Stimulated activated CD4-positive, alpha-beta T cell treated with anti-CD3 and anti-CD28 coated beads, Interleukin-1b, Interleukin-23, amount 100 ng/mL, for 1 hour (primary cell): ENCODE measurements at regions not wholly inside any gene's neighbourhood (a gene's known extent, or its start where the extent isn't known, plus 50 kb on each side); places are given as distances from the start of the nearest gene placed in this dataset.

ENCODE experiments used
- DNase-seq, 2 donors: peaks; one replicate each; pipeline ENCODE4 v3.0.0-alpha.2; 2020; ENCODE audit warnings: low read depth in 2 of 2

- no peak for DNase-seq
Observed at GRCh38 chr1:218715961-218716669, 371.0 kb downstream of the TGFB2 start.

- no peak for DNase-seq
Observed at GRCh38 chr1:218717575-218717974, 372.4 kb downstream of the TGFB2 start.

DNA sequence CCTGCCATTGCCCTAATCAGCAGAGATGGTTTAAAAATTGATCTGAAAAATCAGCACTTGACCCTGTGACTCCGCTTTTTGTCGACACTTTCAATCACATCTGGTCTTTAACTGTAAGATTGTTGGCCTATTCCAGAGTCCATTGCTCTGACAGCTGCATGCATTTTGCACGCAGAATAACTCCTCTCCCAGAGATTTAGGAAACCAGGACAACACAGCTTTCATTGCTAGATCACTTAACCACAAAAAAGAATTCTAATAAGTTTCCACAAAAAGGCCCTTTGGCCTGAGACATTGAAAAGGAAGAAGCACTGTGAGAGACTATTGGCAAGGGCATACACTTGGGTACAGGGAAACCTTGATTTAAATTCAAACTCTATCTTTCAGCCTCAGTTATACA, 373.1 kb downstream of the TGFB2 start:
- no peak for DNase-seq

- DNase-seq = no peak
Observed at GRCh38 chr1:218718977-218719376, 373.8 kb downstream of the TGFB2 start.

GRCh38 chr1:218728898-218729565, 383.9 kb downstream of the TGFB2 start:
- DNase-seq = no peak

DNA sequence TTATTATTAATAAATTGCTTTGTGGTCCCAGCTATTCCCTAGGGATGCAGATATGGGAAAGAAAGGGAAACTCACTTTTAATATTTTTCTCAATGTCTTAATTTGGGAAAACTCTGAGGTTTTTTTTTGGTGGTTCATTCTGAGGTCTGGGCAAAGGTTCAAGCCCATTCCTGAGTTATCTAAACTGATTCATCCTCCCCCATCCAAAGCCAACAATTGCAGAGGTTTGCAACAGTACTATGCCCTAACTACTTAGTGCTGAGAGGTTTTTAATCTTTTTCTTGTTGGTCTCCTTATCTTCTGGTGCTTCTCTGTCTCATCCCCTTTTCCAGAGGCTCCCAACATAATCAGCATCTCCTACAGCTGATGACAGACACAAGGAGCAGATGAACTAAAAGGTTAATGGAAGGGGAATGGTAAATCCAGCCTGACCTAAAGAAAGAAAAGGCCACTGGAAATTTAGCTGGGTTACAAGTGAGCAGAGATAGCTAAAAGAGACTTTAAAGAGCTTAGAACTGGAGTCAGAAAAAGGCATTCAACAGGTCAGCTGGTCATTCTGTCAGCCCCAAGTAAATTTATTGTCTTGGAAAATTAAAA, 390.4 kb downstream of the TGFB2 start:
- no peak for DNase-seq

DNA sequence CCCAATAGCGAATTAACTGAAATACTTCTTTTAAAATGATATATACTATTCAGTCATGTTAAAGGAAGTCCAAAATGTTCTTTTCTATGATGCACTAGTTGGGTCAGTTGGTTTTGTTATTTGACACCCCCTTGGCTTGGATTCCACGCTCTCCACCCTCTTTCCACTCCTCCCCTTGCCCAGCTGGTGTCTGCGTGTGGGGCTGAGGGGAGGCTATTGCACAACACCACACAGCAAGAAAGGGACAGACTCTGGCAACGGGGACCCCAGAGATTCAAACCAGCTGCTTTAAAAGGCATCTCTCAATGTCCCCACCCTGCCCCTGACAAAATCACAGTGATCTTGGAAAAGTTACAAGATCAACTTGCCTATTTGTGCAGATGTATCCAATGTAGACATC, 394.3 kb downstream of the TGFB2 start:
- DNase-seq = no peak

DNA sequence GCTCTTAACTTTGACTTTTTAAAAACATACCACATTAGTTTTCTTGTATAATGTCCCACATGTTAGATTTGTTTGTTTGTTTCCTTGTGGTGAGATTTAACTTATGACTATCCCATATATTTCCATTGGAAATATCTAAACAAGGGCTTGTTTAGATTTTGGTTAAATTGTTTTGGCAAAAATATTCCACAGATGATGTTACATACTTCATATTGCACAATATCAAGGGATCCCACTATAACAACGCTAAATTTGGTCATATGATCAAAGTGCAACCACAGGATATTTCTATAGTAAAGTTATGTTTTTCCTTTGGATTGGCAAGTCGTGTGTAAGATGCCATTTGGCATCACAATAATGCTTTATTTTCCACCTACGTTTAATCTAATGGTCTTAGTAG, 396.7 kb downstream of the TGFB2 start:
- DNase-seq = no peak

DNA sequence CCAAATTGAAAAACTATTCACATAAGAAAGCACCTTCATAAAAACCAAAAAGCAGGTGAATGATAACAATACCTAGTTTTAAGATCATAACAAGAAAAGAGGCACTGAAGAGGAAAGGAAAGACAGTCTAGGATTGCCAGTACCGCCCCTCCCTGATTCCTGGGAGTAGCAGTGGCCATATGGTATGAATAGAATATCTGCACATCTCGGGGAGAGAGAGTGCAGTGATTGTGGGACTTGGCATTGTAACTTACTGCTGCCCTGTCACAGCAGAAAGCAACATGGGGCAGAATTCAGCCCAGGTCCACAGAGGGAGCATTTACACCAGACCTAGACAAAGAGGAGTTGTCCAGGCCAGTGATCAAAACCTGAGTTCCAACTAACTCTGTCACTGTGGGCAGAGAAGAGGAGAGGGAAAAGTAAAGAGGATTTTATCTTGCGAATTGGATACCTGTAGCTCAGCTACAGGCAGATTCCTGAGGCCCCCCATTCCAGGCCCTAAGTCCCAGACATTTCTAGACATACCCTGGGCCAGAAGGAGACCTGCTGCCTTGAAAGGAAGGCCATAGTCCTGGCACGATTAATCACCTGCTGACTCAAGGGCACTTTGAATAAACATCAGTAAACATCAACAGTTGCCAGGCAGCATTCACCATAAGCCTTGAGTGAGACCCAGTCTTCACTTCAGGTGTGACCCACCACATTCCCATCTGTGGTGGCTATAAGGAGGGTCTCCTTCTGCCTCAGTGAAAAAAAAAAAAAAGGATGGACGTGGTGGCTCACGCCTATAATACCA, 397.5 kb downstream of the TGFB2 start:
- no peak for DNase-seq

DNA sequence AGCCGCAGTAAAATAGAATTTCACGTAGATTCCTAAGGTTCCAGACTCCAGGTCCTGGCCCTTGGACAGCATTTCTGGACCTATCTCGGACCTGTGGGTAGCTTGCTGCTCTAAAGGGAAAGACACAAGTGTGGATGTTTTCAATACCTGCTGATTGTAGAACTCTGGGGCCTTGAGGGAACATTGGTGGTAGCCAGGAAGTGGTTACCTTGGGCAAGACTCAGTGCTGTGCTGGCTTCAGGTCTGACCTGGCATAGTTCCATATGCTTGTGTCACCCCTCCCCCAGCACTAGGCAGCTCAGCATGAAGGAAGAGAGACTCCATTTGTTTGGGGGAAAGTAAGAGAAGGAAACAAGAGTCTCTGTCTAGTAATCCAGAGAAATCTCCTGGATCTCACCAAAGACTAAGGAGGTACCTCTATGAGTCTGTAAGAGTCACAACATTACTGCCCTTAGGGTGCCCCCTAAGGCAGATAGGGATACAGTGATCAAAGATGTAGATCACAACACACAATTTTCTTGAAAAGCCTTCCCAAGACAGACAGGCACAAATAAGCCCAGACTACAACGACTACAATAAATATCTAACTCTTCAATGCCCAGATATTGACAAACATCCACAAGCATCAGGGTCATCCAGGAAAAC, 398.8 kb downstream of the TGFB2 start:
- no peak for DNase-seq

GRCh38 chr1:218748071-218748470, 402.9 kb downstream of the TGFB2 start:
- DNase-seq = no peak

DNA sequence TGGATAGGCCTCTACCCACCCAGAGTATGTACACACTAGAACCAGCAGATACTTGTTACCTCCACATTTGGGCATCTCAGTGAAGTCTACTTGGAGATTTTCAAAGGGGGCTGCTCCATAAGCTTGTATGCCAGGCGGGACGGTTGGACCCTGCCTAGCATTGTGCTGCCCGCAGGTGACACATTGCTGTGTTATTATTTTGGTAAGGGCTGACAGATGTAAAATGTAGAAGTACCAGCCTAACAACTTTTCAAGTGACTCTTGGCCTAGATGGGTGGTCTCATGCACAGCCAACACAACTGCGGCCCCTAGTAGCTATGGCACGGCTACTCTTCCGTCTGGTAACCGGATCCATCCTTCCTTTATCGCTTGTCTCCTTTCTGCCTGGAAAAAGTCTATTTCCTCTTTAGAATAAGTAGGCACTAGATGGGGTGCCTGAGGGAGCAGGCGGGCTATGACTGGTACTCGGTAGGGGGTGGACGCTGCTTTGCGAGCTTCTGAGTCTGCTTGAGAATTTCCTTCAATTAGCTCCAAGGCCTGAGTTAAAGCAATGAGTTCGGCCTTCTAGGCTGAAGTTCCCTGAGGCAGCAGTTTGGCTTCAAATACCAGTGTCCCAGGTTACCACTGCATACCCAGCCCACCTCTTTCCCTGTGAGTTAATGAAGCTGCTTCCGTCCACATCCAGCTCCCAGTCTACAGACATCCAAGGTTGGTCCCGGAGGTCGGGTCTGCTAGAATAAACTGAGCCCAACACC, 405.3 kb downstream of the TGFB2 start:
- DNase-seq = no peak

DNA sequence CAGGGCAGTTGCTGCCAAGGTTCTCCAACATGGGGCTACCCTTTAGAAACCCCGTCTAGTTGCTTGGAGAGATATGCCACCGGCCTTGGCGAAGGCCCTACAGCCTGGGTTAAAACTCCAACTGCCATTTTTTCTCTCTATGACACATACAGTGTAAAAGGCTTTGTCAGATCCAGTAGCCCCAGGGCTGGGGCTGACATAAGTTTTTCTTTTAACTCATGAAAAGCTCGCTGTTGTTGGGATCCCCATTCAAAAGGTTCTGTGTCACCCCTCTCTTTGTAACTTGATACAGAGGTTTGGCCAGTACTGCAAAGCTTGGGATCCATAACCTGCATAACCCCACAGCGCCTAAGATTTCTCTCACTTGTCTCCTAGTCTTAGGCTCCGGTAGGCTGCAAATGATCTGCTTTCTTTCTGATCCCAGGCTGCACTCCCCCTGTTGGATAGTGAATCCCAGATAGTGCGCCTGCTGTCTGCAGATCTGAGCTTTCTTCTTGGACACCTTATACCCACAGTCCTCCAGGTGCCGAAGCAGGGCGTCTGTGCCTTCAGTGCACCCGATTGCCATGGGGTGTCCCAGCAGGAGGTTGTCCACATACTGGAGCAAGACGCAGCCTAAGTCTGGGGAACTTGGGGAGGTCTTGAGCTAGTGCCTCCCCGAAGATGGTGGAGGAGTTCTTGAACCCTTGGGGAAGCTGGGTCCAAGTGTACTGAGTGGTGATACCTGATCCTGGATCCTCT, 406.2 kb downstream of the TGFB2 start:
- no peak for DNase-seq

DNA sequence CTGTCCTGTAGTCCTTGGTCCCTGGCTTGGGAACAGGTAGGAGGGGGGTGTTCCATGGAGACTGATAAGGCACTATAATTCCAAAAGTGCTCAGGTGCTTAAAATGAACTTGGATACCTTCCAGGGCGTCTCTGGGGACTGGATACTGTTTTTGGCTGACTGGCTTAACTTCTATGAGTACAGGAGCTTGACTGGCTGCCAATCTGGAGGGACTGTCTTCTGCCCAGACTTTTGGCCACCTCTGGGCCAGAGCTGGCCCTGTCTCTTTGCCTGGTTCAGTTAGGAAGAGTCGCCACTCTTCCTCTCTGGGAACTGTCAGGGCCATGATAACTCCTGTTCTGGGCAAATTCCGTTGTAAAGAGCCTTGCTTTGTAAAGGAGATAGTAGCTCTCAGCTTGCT, 407.0 kb downstream of the TGFB2 start:
- DNase-seq = no peak

- DNase-seq = no peak
Observed at GRCh38 chr1:218754477-218754876, 409.3 kb downstream of the TGFB2 start.

DNA sequence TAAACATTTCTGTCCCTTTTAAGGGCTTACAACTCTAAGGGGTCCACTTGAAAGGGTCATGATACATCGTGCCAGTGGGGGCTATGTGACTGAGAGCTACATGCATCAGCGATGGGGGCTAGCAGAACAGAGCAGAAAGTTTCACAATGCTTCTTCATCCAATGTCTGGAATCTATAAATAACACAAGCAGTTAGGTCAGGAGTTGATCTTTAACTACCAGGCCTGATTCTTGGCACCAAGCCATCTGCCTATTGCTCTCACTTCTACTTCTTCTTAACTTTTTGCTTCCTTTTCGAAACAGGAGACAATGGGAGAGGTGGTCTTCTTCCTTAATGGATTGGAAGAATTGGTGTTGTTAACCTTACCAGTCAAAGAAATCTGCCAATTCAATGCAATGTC, 410.0 kb downstream of the TGFB2 start:
- no peak for DNase-seq

DNA sequence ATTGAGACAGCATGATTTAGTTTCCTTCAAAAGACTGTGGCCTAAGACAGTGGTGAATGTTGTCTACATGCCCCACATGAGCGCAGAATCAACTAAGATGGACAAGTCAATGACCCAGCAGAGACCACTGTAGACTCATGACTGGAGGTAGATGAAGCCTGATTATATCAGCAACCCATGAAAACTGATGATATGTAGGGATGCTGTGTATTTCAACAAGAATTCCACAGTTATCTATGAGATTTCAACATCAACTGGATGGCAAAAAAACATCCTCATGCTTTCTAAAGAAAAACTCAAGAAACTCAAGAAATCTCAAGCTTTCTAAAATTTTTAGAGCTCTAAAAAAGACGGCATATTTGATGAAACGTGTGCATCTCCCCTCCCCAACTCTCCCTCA, 413.9 kb upstream of the LYPLAL1 start:
- no peak for DNase-seq

- no peak for DNase-seq
Observed at GRCh38 chr1:218760601-218761570, 412.8 kb upstream of the LYPLAL1 start.

GRCh38 chr1:218763538-218763937, 410.1 kb upstream of the LYPLAL1 start:
- DNase-seq = no peak
